Nephron (organoid): ENCODE measurements at regions not wholly inside any gene's neighbourhood (a gene's known extent, or its start where the extent isn't known, plus 50 kb on each side); places are given as distances from the start of the nearest gene placed in this dataset.

Experiments
- H3K27ac Mint-ChIP-seq, 3 experiments: 2 replicates each; pipeline ENCODE4 v1.8.0; 2020; ENCODE audit warnings: mixed read lengths in 3 of 3, mild to moderate bottlenecking in 2 of 3, moderate library complexity in 1 of 3
- H3K27me3 Mint-ChIP-seq: 2 replicates; pipeline ENCODE4 v1.8.0; 2021; ENCODE audit warnings: low read depth, mild to moderate bottlenecking, moderate library complexity, mixed read lengths
- H3K36me3 Mint-ChIP-seq: 2 replicates; pipeline ENCODE4 v1.8.0; 2020; ENCODE audit warnings: low read depth, mixed read lengths
- H3K4me1 Mint-ChIP-seq: 2 replicates; pipeline ENCODE4 v1.8.0; 2020; ENCODE audit warnings: mixed read lengths
- H3K4me3 Mint-ChIP-seq, 3 experiments: 2 replicates each; pipeline ENCODE4 v1.8.0; 2020; ENCODE audit warnings: mild to moderate bottlenecking in 3 of 3, mixed read lengths in 3 of 3, moderate library complexity in 2 of 3
- H3K9me3 Mint-ChIP-seq: 2 replicates; pipeline ENCODE4 v1.8.0; 2020; ENCODE audit warnings: mixed read lengths
- TF ChIP-seq, protein P1 (sequence below), 3 experiments: fragments of 200-600 bp; sonication (generic); IDR thresholded peaks; one replicate each; pipeline ENCODE4 v1.5.0; 2021; ENCODE audit warnings: antibody characterized with exemption in 3 of 3; ENCODE audit not compliant: unreplicated experiment in 3 of 3

DNA sequence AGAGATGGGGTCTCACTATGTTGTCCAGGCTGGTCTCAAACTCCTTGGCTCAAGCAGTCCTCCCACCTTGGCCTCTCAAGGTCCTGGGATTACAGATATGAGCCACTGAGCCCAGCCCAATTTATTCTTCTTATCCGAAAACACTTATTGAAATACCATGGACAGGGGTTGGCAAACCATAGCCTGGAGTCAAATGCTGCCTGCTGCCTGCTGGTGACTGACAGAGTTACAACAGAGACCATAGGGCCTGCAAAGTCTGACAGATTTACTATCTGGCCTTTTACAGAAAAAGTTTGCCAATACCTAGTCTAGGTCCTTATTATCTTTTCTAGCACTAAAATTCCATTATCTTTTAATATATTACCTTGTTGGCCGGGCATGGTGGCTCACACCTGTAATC, 87.1 kb upstream of the ZNF281 start:
- Mint-ChIP-seq H3K4me1 (peaks cover 11% of the 10 kb centered on the region), H3K4me3 (no peak overlapping the region), H3K27ac (no peak overlapping the region), H3K36me3 (no peaks in the 10 kb centered on the region), H3K9me3 (no peaks in the 10 kb centered on the region), H3K27me3 (no peaks in the 10 kb centered on the region)
- TF ChIP-seq, protein P1, sequence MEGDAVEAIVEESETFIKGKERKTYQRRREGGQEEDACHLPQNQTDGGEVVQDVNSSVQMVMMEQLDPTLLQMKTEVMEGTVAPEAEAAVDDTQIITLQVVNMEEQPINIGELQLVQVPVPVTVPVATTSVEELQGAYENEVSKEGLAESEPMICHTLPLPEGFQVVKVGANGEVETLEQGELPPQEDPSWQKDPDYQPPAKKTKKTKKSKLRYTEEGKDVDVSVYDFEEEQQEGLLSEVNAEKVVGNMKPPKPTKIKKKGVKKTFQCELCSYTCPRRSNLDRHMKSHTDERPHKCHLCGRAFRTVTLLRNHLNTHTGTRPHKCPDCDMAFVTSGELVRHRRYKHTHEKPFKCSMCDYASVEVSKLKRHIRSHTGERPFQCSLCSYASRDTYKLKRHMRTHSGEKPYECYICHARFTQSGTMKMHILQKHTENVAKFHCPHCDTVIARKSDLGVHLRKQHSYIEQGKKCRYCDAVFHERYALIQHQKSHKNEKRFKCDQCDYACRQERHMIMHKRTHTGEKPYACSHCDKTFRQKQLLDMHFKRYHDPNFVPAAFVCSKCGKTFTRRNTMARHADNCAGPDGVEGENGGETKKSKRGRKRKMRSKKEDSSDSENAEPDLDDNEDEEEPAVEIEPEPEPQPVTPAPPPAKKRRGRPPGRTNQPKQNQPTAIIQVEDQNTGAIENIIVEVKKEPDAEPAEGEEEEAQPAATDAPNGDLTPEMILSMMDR (IDR thresholded peaks at IDR 0.05; ENCODE audit: unreplicated experiment in 3 of 3), result no peak

DNA sequence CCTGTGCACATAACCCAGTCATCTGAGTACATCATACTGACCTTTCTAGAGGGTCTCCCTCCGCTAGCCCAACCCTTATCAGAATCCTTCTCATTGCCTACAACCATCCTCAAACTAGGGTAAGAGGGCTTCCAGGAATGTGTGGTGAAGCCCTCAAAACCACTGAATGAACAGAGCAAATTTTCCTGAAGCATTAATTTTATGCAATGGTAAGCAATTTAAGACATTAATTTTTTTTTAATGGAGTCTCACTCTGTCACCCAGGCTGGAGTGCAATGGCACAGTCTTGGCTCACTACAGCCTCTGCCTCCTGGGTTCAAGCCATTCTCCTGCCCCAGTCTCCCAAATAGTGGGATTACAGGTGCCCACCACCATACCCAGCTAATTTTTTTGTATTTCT, 86.1 kb upstream of the ZNF281 start:
- H3K27me3 Mint-ChIP-seq, result no peaks in the 10 kb centered on the region
- H3K4me1 Mint-ChIP-seq, result peaks cover 20% of the 10 kb centered on the region
- H3K27ac Mint-ChIP-seq, result no peak overlapping the region
- TF ChIP-seq, protein P1 (IDR thresholded peaks at IDR 0.05; ENCODE audit: unreplicated experiment in 3 of 3), result no peak
- H3K9me3 Mint-ChIP-seq, result no peaks in the 10 kb centered on the region
- H3K4me3 Mint-ChIP-seq, result no peak overlapping the region
- no peaks in the 10 kb centered on the region for H3K36me3 Mint-ChIP-seq

DNA sequence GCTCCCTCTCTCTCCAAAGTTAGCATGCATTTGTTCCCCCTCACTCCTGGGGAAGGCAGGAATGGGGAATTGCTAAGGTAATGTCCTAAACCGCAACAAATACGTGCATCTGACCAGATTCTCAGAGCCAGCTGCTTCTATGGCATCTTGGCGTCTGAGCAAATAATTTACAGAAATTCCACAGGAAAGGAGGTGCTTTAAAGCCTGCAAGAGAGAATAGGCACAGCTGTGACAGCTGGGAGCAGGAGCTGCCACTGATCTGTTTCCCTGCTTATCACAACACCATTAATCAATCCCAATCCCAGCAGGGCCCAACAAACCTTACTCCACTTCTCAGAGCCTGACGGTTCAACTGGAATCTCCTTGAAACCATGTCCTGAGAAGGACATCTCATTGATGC, 83.5 kb upstream of the ZNF281 start:
- Mint-ChIP-seq H3K27me3 (no peaks in the 10 kb centered on the region), H3K36me3 (no peaks in the 10 kb centered on the region), H3K9me3 (no peaks in the 10 kb centered on the region), H3K4me1 (peaks cover 28% of the 10 kb centered on the region), H3K27ac (peak overlapping the region; percentile 11 to 40 (median 32)), H3K4me3 (no peak overlapping the region)
- TF ChIP-seq, protein P1 (IDR thresholded peaks at IDR 0.05; ENCODE audit: unreplicated experiment in 3 of 3), result no peak

DNA sequence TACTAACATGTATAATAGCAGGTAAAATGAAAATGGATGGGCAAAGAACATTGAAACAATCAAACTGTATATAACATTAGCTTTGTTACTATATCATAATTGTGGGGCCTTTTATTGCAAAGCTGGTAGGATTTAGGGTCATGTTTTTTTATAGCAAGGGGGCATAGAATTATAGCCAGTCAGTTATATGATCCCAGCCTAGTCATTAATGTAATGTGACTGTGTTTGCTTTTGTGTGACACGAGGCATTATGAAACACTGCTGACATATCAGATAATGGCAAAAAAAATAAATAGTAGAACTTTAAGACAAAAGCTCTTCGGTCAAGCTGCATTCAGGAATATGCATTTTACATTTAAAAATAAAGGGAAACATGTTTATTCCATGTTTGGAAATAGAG, 81.3 kb upstream of the ZNF281 start:
- Mint-ChIP-seq H3K9me3 (no peaks in the 10 kb centered on the region), H3K27me3 (peaks cover 7% of the 10 kb centered on the region), H3K27ac (no peak overlapping the region), H3K36me3 (no peaks in the 10 kb centered on the region), H3K4me3 (no peak overlapping the region), H3K4me1 (peaks cover 28% of the 10 kb centered on the region)
- TF ChIP-seq, protein P1 (IDR thresholded peaks at IDR 0.05; ENCODE audit: unreplicated experiment in 3 of 3), result no peak

DNA sequence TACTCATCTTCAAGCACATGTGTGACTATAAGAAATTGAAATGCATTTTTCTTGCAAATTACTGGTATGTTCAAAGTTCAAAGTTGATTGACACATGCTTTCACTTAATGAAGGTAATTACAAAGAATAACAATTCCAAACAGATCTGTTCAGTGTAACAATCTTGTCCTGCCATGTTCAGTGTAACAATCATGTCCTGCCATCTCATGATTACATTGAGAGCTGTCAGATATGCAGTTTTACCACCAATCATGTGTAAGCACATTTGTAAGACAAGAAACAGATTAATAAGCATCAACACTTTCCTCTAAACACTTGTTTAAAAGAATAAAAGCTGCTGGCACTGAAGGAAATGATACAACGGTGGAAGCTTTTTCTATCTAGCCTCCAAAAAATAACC, 80.3 kb upstream of the ZNF281 start:
- Mint-ChIP-seq H3K9me3 (no peaks in the 10 kb centered on the region), H3K27ac (no peak overlapping the region), H3K4me1 (peaks cover 28% of the 10 kb centered on the region), H3K27me3 (peaks cover 7% of the 10 kb centered on the region), H3K36me3 (no peaks in the 10 kb centered on the region), H3K4me3 (no peak overlapping the region)
- TF ChIP-seq, protein P1 (IDR thresholded peaks at IDR 0.05; ENCODE audit: unreplicated experiment in 3 of 3), result no peak

DNA sequence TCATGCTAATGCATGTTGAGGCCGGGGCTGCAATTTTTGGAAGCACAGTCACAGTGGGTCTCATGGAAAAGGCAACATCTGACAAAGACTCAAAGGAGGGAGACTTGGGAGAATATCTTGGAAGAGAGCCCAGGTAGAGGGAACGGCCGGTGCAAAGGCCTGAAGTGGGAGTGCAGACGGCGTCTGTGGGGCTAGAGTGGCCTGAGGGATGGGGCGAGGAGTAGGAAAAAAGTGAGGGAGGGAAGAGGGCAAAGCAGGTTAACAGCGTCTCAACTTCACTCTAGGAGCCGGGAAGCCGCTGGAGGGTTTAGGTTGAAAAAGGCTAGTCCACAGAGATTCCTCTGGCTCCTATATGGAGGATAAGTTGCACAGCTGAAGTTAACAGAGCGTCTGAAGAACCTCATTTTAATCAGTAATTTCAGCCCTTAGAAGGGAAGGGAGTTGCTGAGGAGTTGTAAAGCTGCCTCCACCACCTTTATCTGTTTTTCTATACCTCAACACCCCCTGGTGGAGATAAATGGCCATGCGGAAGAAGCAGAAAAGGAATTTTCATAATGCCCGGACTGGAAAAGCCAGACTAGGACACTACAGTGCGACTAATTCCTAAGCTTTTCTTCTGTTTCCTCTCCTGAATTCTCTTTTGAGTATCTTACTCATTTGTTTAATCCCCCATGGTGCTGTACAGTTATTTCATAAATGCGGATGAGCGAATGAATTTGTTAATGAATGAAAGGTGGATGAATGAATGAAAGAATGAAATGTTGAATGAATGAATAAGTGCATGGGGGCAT, 78.7 kb upstream of the ZNF281 start:
- no peaks in the 10 kb centered on the region for H3K36me3 Mint-ChIP-seq
- peaks cover 24% of the 10 kb centered on the region for H3K4me1 Mint-ChIP-seq
- H3K27ac Mint-ChIP-seq, result peak overlapping the region in 2 of 3 experiments; percentile 2 to 36
- peaks cover 10% of the 10 kb centered on the region for H3K27me3 Mint-ChIP-seq
- TF ChIP-seq, protein P1 (IDR thresholded peaks at IDR 0.05; ENCODE audit: unreplicated experiment in 3 of 3), result peak; percentile 72 to 84 (median 81)
- peak overlapping the region in 1 of 3 experiments; percentile 37 for H3K4me3 Mint-ChIP-seq
- H3K9me3 Mint-ChIP-seq, result no peaks in the 10 kb centered on the region
